H1 (cell line): ENCODE measurements at regions not wholly inside any gene's neighbourhood (a gene's known extent, or its start where the extent isn't known, plus 50 kb on each side); places are given as distances from the start of the nearest gene placed in this dataset.

Experiments
- CTCF ChIA-PET: fragments of 300-600 bp; sonication (Branson Sonifier 250); formaldehyde crosslinking; loops from one replicate; lab custom pipeline; 2021; ENCODE audit not compliant: partially characterized antibody; lab: Charles Lee
- POLR2A ChIA-PET: fragments of 300-600 bp; sonication (Branson Sonifier 250); formaldehyde crosslinking; loops from one replicate; lab custom pipeline; 2021; ENCODE audit warnings: inconsistent platforms; ENCODE audit not compliant: partially characterized antibody; lab: Charles Lee
- DNase-seq, 2 experiments: peaks; one replicate each; pipeline versions ENCODE4 v3.0.0 to v3.0.0-alpha.2; 2010 to 2022; ENCODE audit warnings: low spot score in 2 of 2, low read depth in 1 of 2, mixed read lengths in 1 of 2
- FAIRE-seq: peaks from 2 replicates; lab custom pipeline; 2011; peaks lifted over from hg19 to GRCh38; lab: Jason Lieb, UNC
- H2AFZ ChIP-seq: 2 replicates; pipeline ENCODE4 v1.8.1; 2012; ENCODE audit warnings: low read length, inconsistent platforms
- H2AK5ac ChIP-seq: 2 replicates; pipeline ENCODE4 v1.6.1; 2013; ENCODE audit warnings: low read depth, low read length
- H2BK120ac ChIP-seq: replicated peaks from 2 replicates; pipeline ENCODE3; 2013; ENCODE audit warnings: low read depth, low read length, inconsistent platforms
- H2BK12ac ChIP-seq: 2 replicates; pipeline ENCODE4 v1.6.1; 2013; ENCODE audit warnings: low read depth, low read length
- H2BK15ac ChIP-seq: 2 replicates; pipeline ENCODE4 v1.6.1; 2013; ENCODE audit warnings: low read length
- H2BK20ac ChIP-seq: 2 replicates; pipeline ENCODE4 v1.6.1; 2013; ENCODE audit warnings: low read length
- H2BK5ac ChIP-seq: 2 replicates; pipeline ENCODE4 v1.6.1; 2013; ENCODE audit warnings: low read depth, low read length
- H3K14ac ChIP-seq: 2 replicates; pipeline ENCODE4 v1.6.1; 2013; ENCODE audit warnings: inconsistent platforms; ENCODE audit not compliant: insufficient read length
- H3K18ac ChIP-seq: 2 replicates; pipeline ENCODE4 v1.6.1; 2013; ENCODE audit warnings: low read length; ENCODE audit errors: extremely low read depth
- H3K23ac ChIP-seq: 2 replicates; pipeline ENCODE4 v1.6.1; 2013; ENCODE audit warnings: inconsistent platforms; ENCODE audit not compliant: insufficient read length
- H3K23me2 ChIP-seq: 2 replicates; pipeline ENCODE4 v1.6.1; 2013; ENCODE audit warnings: low read depth, low read length
- H3K27ac ChIP-seq: 2 replicates; pipeline ENCODE4 v1.6.1; 2011; ENCODE audit warnings: low read depth, low read length, inconsistent platforms
- H3K27me3 ChIP-seq, 4 experiments: replicated peaks in 1 of 4; 1 replicate in 1 of 4; 2 replicates in 3 of 4; pipeline versions ENCODE4 v1.6.1 to v1.8.1; 2011 to 2013; ENCODE audit warnings: low read length in 3 of 4, mild to moderate bottlenecking in 3 of 4, inconsistent platforms in 2 of 4, mixed read lengths in 2 of 4, moderate library complexity in 1 of 4; ENCODE audit not compliant: control insufficient read depth in 3 of 4, insufficient read depth in 3 of 4; ENCODE audit errors: extremely low read depth in 1 of 4
- H3K36me3 ChIP-seq, 4 experiments: 2 replicates each; pipeline versions ENCODE4 v1.6.1 to v1.8.1; 2011 to 2013; ENCODE audit warnings: mild to moderate bottlenecking in 4 of 4, low read length in 3 of 4, moderate library complexity in 2 of 4, control low read depth in 1 of 4, inconsistent platforms in 1 of 4; ENCODE audit not compliant: insufficient read depth in 4 of 4, control insufficient read depth in 2 of 4
- H3K4ac ChIP-seq: replicated peaks from 2 replicates; pipeline ENCODE3; 2013; ENCODE audit warnings: low read length, low read depth, mixed read lengths, inconsistent platforms; ENCODE audit not compliant: insufficient read length
- H3K4me1 ChIP-seq, 4 experiments: replicated peaks in 1 of 4; 1 replicate in 1 of 4; 2 replicates in 3 of 4; pipeline versions ENCODE4 v1.6.1 to v1.8.1; 2011 to 2013; ENCODE audit warnings: low read length in 3 of 4, inconsistent platforms in 2 of 4, mixed read lengths in 1 of 4; ENCODE audit not compliant: insufficient read depth in 4 of 4, control insufficient read depth in 3 of 4
- H3K4me2 ChIP-seq, 2 experiments: 2 replicates each; pipeline versions ENCODE4 v1.6.1 to v1.8.1; 2011 to 2013; ENCODE audit warnings: low read depth in 2 of 2, low read length in 2 of 2, control low read depth in 1 of 2, inconsistent platforms in 1 of 2, mild to moderate bottlenecking in 1 of 2; ENCODE audit not compliant: insufficient read depth in 1 of 2
- H3K4me3 ChIP-seq, 4 experiments: fragments of 200-600, 300-600 bp in 1 of 4; sonication (generic), shearing (Covaris generic), sonication (Bioruptor Twin) in 1 of 4; 2 replicates each; pipeline versions ENCODE4 v1.5.1 to v1.8.1; 2011 to 2016; ENCODE audit warnings: low read length in 4 of 4, low read depth in 3 of 4, control low read depth in 2 of 4, inconsistent platforms in 2 of 4, mild to moderate bottlenecking in 2 of 4, mixed read lengths in 1 of 4, moderate library complexity in 1 of 4; ENCODE audit not compliant: insufficient read depth in 2 of 4; ENCODE audit errors: extremely low read depth in 1 of 4
- H3K56ac ChIP-seq: replicated peaks from 2 replicates; pipeline ENCODE3; 2013; ENCODE audit warnings: low read depth, mild to moderate bottlenecking, mixed read lengths, low read length, inconsistent platforms; ENCODE audit not compliant: insufficient read length
- H3K79me1 ChIP-seq: 2 replicates; pipeline ENCODE4 v1.6.1; 2013; ENCODE audit warnings: low read depth, low read length, control low read depth
- H3K79me2 ChIP-seq, 2 experiments: 2 replicates each; pipeline versions ENCODE4 v1.6.1 to v1.8.1; 2012 to 2013; ENCODE audit warnings: low read length in 2 of 2, mild to moderate bottlenecking in 2 of 2, inconsistent platforms in 1 of 2; ENCODE audit not compliant: insufficient read depth in 2 of 2, control insufficient read depth in 1 of 2
- H3K9ac ChIP-seq, 4 experiments: replicated peaks in 1 of 4; 1 replicate in 1 of 4; 2 replicates in 3 of 4; pipeline versions ENCODE4 v1.6.1 to v1.8.1; 2011 to 2013; ENCODE audit warnings: low read depth in 3 of 4, low read length in 3 of 4, control low read depth in 2 of 4, mild to moderate bottlenecking in 2 of 4, moderate library complexity in 2 of 4, inconsistent platforms in 1 of 4; ENCODE audit errors: extremely low read depth in 1 of 4
- H3K9me3 ChIP-seq, 2 experiments: 2 replicates each; pipeline versions ENCODE4 v1.6.1 to v1.8.1; 2012 to 2013; ENCODE audit warnings: mild to moderate bottlenecking in 2 of 2, moderate library complexity in 2 of 2, control low read depth in 1 of 2, inconsistent platforms in 1 of 2, low read depth in 1 of 2, low read length in 1 of 2, mixed read lengths in 1 of 2; ENCODE audit not compliant: insufficient read depth in 2 of 2
- H4K20me1 ChIP-seq, 2 experiments: replicated peaks in 1 of 2; 2 replicates each; pipeline versions ENCODE3 to v1.8.1; 2011 to 2013; ENCODE audit warnings: inconsistent platforms in 2 of 2, low read length in 2 of 2, mild to moderate bottlenecking in 1 of 2; ENCODE audit not compliant: insufficient read depth in 2 of 2, control insufficient read depth in 1 of 2
- H4K5ac ChIP-seq: 2 replicates; pipeline ENCODE4 v1.6.1; 2013; ENCODE audit warnings: low read length, low read depth, mixed read lengths, inconsistent platforms; ENCODE audit not compliant: insufficient read length
- H4K8ac ChIP-seq: 2 replicates; pipeline ENCODE4 v1.8.0; 2013; ENCODE audit warnings: mild to moderate bottlenecking, moderate library complexity, low read length, inconsistent platforms; ENCODE audit not compliant: insufficient read depth; ENCODE audit errors: extremely low read depth
- H4K91ac ChIP-seq: replicated peaks from 2 replicates; pipeline ENCODE3; 2013; ENCODE audit warnings: low read length, mixed read lengths, inconsistent platforms; ENCODE audit not compliant: insufficient read length
- BCL11A ChIP-seq, 2 experiments: IDR thresholded peaks; one replicate each; pipeline ENCODE4 v1.6.1; 2011; ENCODE audit warnings: low read depth in 2 of 2, low read length in 2 of 2, mild to moderate bottlenecking in 2 of 2
- CEBPB ChIP-seq: IDR thresholded peaks from 2 replicates; pipeline ENCODE4 v1.6.1; 2012; ENCODE audit warnings: low read depth, low read length
- CHD1 ChIP-seq: IDR thresholded peaks from 2 replicates; pipeline ENCODE4 v1.6.1; 2012; ENCODE audit warnings: low read depth, low read length, improper control_type of control experiment
- CHD2 ChIP-seq: IDR thresholded peaks from 2 replicates; pipeline ENCODE4 v1.6.1; 2012; ENCODE audit warnings: low read length, improper control_type of control experiment
- HDAC2 ChIP-seq, 2 experiments: fragments of 300-600 bp in 1 of 2; sonication (generic) in 1 of 2; IDR thresholded peaks; 2 replicates each; pipeline ENCODE4 v1.6.1; 2011 to 2012; ENCODE audit warnings: low read depth in 2 of 2, low read length in 2 of 2, mild to moderate bottlenecking in 2 of 2, moderate library complexity in 2 of 2, borderline replicate concordance in 1 of 2, inconsistent platforms in 1 of 2
- HDAC6 ChIP-seq: IDR thresholded peaks from one replicate; pipeline ENCODE4 v1.7.1; 2012; ENCODE audit warnings: low read depth, mild to moderate bottlenecking, inconsistent platforms, low read length, moderate library complexity
- JUND ChIP-seq: IDR thresholded peaks from 2 replicates; pipeline ENCODE4 v1.6.1; 2011; ENCODE audit warnings: mild to moderate bottlenecking, improper control_type of control experiment, low read length
- NANOG ChIP-seq: IDR thresholded peaks from 2 replicates; pipeline ENCODE4 v1.6.1; 2011; ENCODE audit warnings: low read length, low read depth, mild to moderate bottlenecking, inconsistent platforms; ENCODE audit not compliant: insufficient read depth, poor library complexity, severe bottlenecking
- POU5F1 ChIP-seq: IDR thresholded peaks from 2 replicates; pipeline ENCODE4 v1.6.1; 2011; ENCODE audit warnings: low read depth, mild to moderate bottlenecking, low read length, moderate library complexity
- RAD21 ChIP-seq, 2 experiments: IDR thresholded peaks in 1 of 2; conservative IDR thresholded peaks in 1 of 2; 2 replicates each; pipeline ENCODE4 v1.6.1; 2011; ENCODE audit warnings: low read depth in 2 of 2, low read length in 2 of 2, improper control_type of control experiment in 1 of 2, inconsistent platforms in 1 of 2, mild to moderate bottlenecking in 1 of 2, moderate library complexity in 1 of 2
- SAP30 ChIP-seq: fragments of 300-600 bp; sonication (generic); IDR thresholded peaks from 2 replicates; pipeline ENCODE4 v1.7.1; 2012; ENCODE audit warnings: low read length, moderate library complexity, mild to moderate bottlenecking, inconsistent platforms; ENCODE audit not compliant: insufficient read depth, insufficient replicate concordance
- SP1 ChIP-seq: IDR thresholded peaks from 2 replicates; pipeline ENCODE4 v1.6.1; 2011; ENCODE audit warnings: low read depth, low read length
- TAF7 ChIP-seq: optimal IDR thresholded peaks from 2 replicates; pipeline ENCODE3; 2011; ENCODE audit warnings: low read depth, mild to moderate bottlenecking, inconsistent platforms, low read length, moderate library complexity, borderline replicate concordance
- TEAD4 ChIP-seq: IDR thresholded peaks from 2 replicates; pipeline ENCODE4 v1.6.1; 2012; ENCODE audit warnings: low read depth, low read length, inconsistent platforms, mixed read lengths
- WGBS, 2 experiments: shearing (Covaris generic) in 1 of 2; methylation state at CpG; one replicate each; pipeline versions ENCODE4 v1.1.6 to v1.1.7; 2013 to 2015; ENCODE audit warnings: low lambda C conversion rate in 2 of 2, mixed read lengths in 2 of 2, inconsistent platforms in 1 of 2, low coverage in 1 of 2, missing lambda C conversion rate in 1 of 2; ENCODE audit not compliant: insufficient replicate concordance in 2 of 2, insufficient coverage in 1 of 2, insufficient read length in 1 of 2; ENCODE audit errors: extremely low coverage in 1 of 2, missing lambda C conversion rate in 1 of 2; 5-methylcytosine and 5-hydroxymethylcytosine counted together

DNA sequence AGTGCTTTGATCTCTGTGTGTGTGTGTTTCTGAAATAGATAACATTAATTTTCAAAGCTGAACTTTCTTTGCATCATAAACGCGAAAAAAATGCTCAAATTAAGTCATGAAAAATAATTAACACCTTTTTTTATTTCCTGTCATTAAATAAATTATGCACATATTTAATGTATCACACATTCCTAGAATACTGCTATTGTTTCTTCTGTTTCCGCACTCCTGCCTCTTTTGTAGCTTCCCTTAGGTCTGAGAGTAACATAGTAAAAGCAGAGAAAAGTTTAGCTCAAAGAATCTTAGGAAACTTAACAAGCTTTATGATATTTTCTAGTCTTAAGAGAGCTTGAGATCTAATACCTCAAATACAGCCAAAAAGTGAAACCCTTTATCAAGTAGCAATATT lies 504.2 kb downstream of the JRKL start:
- ChIA-PET CTCF (interaction anchor here (0.7 to 1.0 kb wide), 2 partner anchors 14 kb away, joined by 3 read pairs; no protein-coding TSS in a partner anchor), POLR2A (no interaction called here)
- Histone ChIP-seq H3K4ac (no peak overlapping the region), H2BK120ac (no peak overlapping the region), H3K79me2 (no peaks in the 10 kb centered on the region), H3K9ac (no peak overlapping the region), H3K23me2 (no peaks in the 10 kb centered on the region), H3K18ac (no peak overlapping the region), H3K56ac (no peak overlapping the region), H3K4me2 (0 out of 4 replicates have a peak overlapping the region, but pooled peaks of 1 of the 2 experiments have one; percentile 4), H4K91ac (no peak overlapping the region), H3K14ac (no peak overlapping the region), H2AFZ (no peak overlapping the region), H3K36me3 (no peaks in the 10 kb centered on the region), H2BK15ac (no peak overlapping the region), H3K4me1 (peaks cover 0 to 3% (median 0%) of the 10 kb centered on the region in 4 experiments; a peak in 1 of 7 replicates), H3K9me3 (no peaks in the 10 kb centered on the region), H3K4me3 (peak overlapping the region in 1 of 4 experiments; percentile 10; a peak in 1 of 8 replicates), H3K23ac (no peak overlapping the region), H4K8ac (no peak overlapping the region), H3K27ac (no peak overlapping the region), H3K79me1 (no peaks in the 10 kb centered on the region), H2AK5ac (no peak overlapping the region), H4K20me1 (no peaks in the 10 kb centered on the region), H3K27me3 (no peaks in the 10 kb centered on the region), H4K5ac (peak overlapping the region; percentile 66), H2BK12ac (no peak overlapping the region), H2BK20ac (no peak overlapping the region), H2BK5ac (no peak overlapping the region)
- no peak for FAIRE-seq
- TF ChIP-seq NANOG (no peak), CHD1 (no peak), HDAC6 (no peak), HDAC2 (IDR thresholded peaks at IDR 0.05; ENCODE audit: borderline replicate concordance in 1 of 2, low read depth in 2 of 2, low read length in 2 of 2) (no peak), TAF7 (no peak), RAD21 (IDR thresholded peaks at IDR 0.05 in 1 of 2, conservative IDR thresholded peaks at IDR 0.05 in 1 of 2; ENCODE audit: low read depth in 2 of 2, low read length in 2 of 2) (no peak), BCL11A (IDR thresholded peaks at IDR 0.05; ENCODE audit: low read depth in 2 of 2, low read length in 2 of 2) (no peak), JUND (no peak), CHD2 (no peak), CEBPB (no peak), SAP30 (no peak), SP1 (0 out of 2 replicates have a peak, but pooled peaks have one; percentile 19), TEAD4 (peak; percentile 83), POU5F1 (peak; percentile 64; the same call in 1 of the 2 replicates)
- no peak for DNase-seq
- WGBS, 2 experiments, result 58% methylated on average over 3 of the region's 3 CpGs; no CpG with 5 or more reads in 1 of the 2 experiments
